Cardiac septum (tissue), 1 donor: ENCODE measurements at regions not wholly inside any gene's neighbourhood (a gene's known extent, or its start where the extent isn't known, plus 50 kb on each side); places are given as distances from the start of the nearest gene placed in this dataset.

Source experiments
- DNase-seq: peaks from one replicate; pipeline ENCODE4 v3.0.0-alpha.2; 2020; ENCODE audit warnings: low spot score
- intact Hi-C: fragments of 100-400 bp; cut with DNase I; formaldehyde crosslinking; loops from one replicate; pipeline ENCODE4 v1.14.0; 2022
- donor health status: DM: no; HTN: no; CAD: no.

- DNase-seq = no peak
- intact Hi-C loops = no loop called here
Observed at GRCh38 chr16:50998411-50998810, 152.7 kb downstream of the SALL1 start.

- no peak for DNase-seq
- intact Hi-C loops = no loop called here
Observed at GRCh38 chr16:50997679-50998078, 153.4 kb downstream of the SALL1 start.

- intact Hi-C loops = no loop called here
- DNase-seq = no peak
Observed at GRCh38 chr16:50996830-50997186, 154.3 kb downstream of the SALL1 start.

DNA sequence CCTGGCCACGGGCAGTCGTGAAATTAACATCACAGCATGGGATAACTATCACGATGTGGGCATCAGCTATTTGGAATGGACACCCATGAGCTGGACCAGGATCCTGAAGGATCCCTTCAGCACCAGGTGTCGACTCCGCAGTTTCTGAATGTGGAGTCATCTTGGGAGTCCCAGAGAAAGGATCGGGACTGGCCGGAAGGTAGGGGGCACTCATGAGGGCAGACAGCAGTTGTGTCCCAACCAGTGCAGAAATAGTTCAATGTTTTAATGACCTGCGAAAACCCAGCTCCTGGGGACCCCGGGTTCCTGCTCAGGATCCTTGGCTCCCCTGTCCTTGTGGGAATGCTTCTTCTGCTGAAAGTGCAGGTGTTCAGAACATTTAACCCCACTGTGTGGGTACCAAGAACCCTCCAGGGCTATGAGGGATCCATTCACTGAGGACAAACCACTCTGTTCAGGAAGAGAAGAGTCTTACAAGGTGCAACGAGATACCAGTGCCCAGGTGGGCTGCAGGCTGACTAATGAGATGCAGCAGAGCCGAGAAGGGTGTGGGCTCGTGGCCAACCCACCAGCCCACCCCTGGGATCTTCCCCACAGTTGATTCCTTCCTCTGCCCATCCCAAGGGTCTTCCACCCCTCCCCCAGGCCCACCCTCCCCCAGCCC lies 154.8 kb downstream of the SALL1 start:
- intact Hi-C loops = no loop called here
- DNase-seq = no peak

DNA sequence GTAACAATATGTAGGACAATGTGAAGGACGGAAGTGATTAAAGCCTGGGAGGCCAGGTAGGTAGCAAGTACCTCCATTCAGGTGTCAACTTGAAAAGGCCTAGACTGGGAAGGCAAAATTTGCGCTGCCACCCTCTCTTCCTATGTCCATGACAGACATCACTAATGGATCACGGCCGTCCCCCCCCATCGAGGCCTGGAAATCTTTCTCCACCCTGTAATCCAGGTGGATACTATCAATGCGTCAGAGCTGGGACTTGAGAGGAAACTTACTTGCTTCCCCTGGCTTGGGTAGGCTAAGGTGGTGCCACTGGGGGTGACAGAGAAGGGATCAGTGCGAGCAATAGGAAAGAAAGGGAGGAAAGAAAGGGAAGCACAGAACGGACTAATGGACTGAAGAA lies 156.1 kb downstream of the SALL1 start:
- no peak for DNase-seq
- intact Hi-C loops = no loop called here

DNA sequence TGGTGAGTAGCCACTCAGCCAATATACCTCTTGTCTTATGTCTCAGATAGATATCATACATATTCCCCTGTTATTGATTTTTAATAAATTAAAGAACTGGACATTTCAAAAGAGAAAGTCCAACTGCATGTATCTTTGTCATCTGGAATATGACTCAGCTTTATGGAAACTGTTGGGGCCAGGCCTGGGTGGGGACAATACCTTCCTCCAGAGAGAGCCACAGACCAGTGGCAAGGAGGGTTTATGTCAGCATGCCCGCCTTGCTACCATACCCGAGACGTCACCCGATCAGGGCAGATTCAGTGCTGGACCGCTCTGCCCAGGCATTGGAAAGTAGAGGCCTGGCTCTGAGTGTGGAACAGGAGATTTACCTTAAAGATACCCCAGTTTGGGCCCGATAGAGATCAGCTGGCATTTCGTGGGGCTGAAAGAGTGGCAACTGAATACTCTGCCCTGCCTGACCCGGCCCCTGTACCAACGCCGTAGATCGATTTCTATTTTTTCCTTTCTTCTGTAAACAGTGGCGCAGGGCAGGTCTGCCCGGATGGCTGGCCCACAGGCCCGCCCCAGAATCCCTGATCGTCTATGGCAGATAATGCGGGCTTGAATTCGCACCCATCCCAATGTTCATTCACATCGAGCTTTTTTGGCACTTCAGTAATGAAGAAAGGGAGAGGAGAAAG lies 158.6 kb downstream of the SALL1 start:
- intact Hi-C loops = no loop called here
- no peak for DNase-seq

- no peak for DNase-seq
- intact Hi-C loops = no loop called here
Observed at GRCh38 chr16:50991436-50991835, 159.6 kb downstream of the SALL1 start.

DNA sequence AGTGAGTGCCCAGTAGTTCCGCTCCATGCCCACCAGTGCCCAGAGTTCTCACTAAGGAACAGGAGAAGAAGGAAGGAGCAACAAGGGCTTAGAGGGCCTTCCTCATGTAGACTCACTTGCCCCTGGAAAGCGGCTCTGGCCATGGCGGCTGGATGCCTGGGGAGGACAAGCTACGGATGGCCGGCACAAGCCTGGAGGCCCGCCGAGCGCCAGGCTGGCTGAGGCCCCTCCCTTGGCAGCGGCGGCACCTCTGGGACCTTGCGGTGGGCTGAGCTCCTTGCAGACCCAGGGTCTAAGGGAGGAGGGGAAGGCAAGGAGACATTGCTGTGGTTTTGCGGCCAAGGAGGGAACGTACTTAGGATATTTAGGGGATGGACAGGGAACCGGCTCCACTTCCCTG lies 160.1 kb downstream of the SALL1 start:
- intact Hi-C loops = no loop called here

GRCh38 chr16:50989047-50989446 lies 162.0 kb downstream of the SALL1 start:
- intact Hi-C loops = no loop called here
- DNase-seq = no peak

More for the DNA sequence above, 160.1 kb downstream of the SALL1 start:
- no peak for DNase-seq

GRCh38 chr16:50988441-50988840 lies 162.6 kb downstream of the SALL1 start:
- intact Hi-C loops = no loop called here
- DNase-seq = no peak

DNA sequence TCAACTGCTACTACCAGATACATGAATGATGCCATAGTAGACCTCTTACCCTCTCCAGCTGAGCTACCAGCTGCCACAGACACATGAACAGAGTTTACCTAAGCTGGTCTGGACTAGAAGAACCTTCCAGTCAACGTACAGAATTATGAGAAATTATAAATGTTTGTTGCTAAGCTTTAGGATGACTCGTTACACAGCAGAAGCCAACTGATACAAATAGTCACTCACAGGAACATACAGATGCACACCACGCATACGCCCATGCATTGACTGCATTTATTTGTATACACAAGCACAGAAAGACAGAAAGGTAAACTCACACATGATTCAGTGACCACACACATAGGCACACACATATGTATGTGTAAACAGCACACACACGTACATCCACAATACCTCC lies 164.6 kb downstream of the SALL1 start:
- intact Hi-C loops = no loop called here

DNA sequence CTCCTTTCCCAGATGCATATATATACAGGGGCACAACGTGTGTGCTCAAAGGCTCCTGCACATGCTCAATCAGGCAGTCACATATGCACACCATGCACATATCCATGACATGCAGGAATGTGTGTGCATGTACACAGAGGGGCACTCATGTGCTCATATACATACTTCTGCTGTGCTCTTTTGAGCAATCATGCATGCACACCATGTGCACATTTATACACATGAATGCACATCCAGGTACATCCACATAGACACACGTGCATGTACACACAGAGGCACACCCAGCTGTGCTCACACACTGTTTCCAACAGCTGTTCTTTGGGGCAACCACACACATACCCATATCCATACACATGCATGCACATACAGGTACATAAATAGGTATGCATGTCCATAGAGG lies 165.3 kb downstream of the SALL1 start:
- intact Hi-C loops = no loop called here
- no peak for DNase-seq

More for the DNA sequence above, 164.6 kb downstream of the SALL1 start:
- DNase-seq = no peak

- intact Hi-C loops = no loop called here
- DNase-seq = no peak
Observed at GRCh38 chr16:50984688-50985087, 166.4 kb downstream of the SALL1 start.

- intact Hi-C loops = no loop called here
- no peak for DNase-seq
Observed at GRCh38 chr16:50982808-50983207, 168.3 kb downstream of the SALL1 start.

DNA sequence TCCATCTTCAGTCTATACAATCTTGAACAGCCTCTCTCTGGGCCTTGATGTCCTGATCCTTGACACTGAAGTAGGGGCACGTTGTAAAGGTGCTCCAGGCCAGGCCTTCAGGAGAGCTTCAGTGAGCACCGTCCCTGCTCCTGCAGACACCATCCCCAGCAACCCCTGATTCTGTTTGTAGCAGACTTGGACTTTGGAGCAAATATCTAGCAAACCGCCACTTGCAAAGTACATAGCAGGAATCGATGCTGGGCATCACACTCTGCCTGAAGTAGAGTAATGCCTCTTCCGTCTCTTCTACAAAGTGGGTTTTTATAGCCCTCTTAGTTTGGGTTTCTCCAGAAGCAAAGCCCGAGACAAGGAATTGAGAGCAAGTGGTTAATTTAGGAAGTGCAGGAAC lies 169.1 kb downstream of the SALL1 start:
- intact Hi-C loops = no loop called here
- no peak for DNase-seq

DNA sequence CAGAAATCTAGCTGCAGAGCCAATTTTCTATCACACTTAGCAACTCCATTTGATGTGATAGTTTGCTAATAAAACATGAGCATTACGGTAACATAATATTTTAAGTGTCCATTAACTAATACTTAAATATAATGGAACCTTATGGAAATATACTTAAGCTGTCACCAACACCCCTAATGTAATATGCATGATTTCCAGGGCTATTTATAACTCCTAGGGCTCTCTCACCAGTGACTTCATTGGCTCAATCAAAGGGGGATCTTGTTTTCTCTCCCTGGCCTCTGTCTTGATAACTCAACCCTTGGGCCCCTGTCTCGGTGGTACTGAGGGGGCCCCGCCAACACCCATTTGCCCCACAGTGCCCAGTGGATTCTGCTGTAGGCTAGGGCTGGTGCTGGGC lies 170.4 kb downstream of the SALL1 start:
- intact Hi-C loops = no loop called here
- DNase-seq = no peak

DNA sequence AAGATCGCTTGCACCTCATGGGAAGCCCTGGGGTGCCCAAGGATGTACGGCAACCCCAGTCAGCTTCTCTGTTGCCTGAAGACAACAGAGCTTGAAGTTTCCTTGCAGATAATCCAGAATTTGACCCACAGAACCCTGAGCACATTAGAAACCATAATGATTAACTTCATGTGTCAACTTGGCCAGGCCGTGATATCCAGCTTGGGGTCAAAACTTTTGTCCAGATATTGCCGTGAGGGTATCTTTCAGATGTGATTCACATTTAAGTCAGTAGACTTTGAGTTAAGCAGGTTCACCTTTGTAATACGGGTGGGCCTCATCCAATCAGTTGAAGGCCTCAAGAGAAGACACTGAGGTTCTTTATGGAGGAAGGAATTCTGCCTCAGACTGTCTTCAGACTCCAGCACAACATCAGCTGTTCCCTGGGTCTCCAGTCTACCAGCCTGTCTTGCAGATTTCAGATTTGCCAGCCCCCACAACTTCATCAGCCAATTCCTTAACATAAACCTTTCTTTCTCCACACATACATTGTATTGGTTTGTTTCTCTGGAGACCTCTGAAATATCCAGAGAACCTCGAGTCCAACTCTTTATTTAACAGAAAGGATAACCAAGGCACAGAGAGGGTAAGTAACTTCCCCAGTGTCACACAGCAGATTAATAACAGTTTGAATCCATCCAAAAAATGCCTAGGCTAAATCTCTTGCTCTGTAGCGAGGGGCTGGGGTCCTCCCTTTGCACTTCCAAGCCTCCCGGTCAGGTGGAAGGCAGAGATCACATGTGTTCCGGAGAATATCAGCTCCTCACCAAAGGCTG lies 171.1 kb downstream of the SALL1 start:
- intact Hi-C loops = no loop called here
- no peak for DNase-seq

- intact Hi-C loops = no loop called here
- no peak for DNase-seq
Observed at GRCh38 chr16:50977138-50977537, 173.9 kb downstream of the SALL1 start.

DNA sequence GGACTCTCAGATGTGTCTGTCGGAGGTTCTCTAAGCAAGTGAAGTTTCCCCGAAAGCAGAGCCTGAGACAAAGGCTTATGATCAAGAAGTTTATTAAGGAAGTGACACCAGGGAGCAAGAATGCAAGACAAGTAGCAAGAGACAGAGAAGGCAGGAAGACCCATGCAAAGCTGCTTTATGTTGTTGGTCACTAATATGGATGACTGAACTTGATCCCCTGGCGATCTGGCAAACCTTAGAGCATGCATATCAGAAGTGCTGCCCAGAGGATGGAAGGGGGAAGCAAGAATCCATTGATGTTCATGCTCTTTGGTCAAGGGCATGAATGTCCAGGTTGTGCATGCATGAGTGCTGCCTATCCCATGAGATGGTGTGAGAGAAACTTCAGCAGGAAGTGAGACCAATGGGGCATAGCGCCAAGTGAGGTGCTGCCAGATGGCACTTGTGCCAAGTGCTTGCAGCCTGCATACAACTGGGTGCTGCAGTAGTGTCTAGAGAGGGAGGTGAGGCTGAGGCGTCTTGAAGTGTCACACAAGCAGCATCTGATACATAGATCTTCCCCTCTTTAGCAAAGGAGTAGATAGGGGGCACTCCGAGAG lies 176.5 kb downstream of the SALL1 start:
- intact Hi-C loops = no loop called here
- DNase-seq = no peak

- DNase-seq = no peak
- intact Hi-C loops = no loop called here
Observed at GRCh38 chr16:50972876-50973275, 178.2 kb downstream of the SALL1 start.
